GM12874 (cell line): ENCODE measurements at regions not wholly inside any gene's neighbourhood (a gene's known extent, or its start where the extent isn't known, plus 50 kb on each side); places are given as distances from the start of the nearest gene placed in this dataset.

Experiments used
- TF ChIP-seq, protein P1 (sequence below): IDR thresholded peaks from 2 replicates; pipeline ENCODE4 v1.5.1; 2011; ENCODE audit warnings: low read depth, mild to moderate bottlenecking, control low read depth, low read length, moderate library complexity; ENCODE audit not compliant: insufficient read depth

DNA sequence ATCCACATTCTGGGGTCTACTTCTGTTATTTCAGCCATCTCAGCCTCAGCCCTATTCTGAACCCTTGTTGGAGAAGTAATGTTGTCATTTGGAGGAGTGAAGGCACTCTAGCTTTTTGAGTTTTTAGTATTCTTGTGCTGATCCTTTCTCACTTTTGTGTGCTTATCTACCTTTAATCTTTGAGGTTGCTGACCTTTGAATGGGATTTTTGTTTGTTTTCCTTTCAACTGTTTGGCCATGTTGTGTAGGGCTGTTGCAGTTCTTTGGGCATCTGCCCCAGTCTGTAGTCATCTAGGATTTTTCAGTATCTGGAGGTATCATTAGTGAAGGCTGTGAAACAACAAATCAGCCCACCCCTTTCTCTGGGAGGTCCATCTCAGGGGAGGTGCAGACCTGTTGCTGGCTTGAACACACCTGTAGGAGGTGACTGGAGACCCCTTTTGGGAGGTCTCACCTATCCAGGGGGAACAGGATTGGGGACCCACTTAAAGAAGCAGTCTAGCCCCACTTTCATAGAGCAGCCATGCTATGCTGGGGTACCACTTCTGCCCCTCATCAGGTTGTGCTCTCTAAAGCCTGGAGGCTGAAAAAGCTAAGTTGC is 1391.4 kb downstream of the UQCRFS1 start:
- TF ChIP-seq, protein P1, sequence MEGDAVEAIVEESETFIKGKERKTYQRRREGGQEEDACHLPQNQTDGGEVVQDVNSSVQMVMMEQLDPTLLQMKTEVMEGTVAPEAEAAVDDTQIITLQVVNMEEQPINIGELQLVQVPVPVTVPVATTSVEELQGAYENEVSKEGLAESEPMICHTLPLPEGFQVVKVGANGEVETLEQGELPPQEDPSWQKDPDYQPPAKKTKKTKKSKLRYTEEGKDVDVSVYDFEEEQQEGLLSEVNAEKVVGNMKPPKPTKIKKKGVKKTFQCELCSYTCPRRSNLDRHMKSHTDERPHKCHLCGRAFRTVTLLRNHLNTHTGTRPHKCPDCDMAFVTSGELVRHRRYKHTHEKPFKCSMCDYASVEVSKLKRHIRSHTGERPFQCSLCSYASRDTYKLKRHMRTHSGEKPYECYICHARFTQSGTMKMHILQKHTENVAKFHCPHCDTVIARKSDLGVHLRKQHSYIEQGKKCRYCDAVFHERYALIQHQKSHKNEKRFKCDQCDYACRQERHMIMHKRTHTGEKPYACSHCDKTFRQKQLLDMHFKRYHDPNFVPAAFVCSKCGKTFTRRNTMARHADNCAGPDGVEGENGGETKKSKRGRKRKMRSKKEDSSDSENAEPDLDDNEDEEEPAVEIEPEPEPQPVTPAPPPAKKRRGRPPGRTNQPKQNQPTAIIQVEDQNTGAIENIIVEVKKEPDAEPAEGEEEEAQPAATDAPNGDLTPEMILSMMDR, result no peak

DNA sequence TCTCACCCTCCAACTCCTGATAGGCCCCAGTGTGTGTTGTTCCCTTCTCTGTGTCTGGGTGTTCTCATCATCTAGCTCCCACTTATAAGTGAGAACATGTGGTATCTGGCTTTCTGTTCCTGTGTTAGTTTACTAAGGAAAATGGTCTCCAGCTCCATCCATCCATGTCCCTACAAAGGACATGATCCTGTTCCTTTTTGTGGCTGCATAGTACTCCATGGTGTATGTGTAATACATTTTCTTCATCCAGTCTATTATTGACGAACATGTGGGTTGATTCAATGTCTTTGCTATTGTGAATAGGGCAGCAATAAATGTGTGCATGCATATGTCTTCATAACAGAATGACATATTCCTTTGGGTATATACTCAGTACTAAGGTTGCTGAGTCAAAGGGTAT is 1397.0 kb downstream of the UQCRFS1 start:
- TF ChIP-seq, protein P1, result no peak

DNA sequence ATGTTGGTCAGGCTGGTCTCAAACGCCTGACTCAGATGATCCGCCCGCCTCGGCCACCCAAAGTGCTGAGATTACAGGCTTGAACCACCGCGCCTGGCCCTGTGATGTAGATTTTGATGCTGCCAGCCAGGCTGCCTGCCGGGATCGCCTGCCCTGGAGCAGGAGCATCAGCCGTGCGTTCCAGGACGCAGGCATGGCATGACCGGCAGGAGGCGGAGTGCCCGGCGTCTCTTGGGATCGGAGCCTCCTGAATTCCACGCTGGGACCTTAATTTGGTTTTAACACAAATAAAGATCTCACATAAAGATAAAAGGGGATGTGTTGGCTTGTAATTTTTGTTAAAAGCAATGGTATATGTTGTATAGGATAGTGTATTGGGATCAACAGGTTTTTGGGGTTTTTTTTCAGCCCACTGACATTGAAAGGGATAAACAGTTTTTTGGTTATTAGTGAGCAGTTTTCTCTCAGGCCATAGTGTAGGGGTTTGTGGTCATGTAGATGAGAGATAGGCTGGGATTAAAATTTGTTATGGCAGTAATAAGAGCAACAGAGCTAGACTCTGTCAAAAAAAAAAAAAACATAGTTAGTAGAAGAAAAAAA is 1406.4 kb downstream of the UQCRFS1 start:
- TF ChIP-seq, protein P1, result no peak

DNA sequence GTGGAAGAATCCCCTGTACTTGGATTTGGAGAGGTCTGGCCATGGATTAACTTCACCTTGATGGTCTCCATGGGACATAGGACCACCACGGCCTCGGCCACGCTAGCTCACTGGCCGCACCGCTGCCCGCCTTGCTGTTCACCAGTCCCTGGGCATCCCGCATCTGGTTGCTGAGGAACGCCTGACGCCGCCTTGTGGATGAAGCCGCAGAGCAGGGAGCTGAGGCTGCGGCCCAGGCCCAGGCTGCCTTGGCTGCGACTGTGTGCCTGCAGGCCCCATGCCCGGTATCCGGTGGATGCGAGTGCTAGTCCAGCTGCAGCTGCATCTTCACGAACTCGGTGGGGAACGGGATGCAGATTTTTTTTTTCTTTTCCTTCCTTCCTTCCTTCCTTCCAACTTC is 1407.1 kb downstream of the UQCRFS1 start:
- TF ChIP-seq, protein P1, result no peak

DNA sequence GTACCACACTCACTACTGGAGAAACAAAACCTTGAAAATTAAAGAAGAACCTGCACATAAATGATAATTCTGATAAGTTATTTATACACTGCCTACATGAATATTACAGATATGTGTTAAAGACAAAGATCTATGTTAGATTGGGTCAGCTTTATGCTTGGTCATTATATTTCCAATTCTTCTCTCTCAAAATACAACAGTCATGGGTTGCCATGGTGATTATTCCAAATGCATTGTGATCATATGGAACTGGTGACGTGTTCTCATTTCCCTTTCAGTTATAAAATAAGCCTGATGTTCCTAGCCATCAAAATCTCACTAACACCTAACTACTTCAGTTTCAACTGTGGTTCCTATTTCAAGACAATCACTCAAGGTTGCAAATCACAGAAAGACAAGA is 1416.4 kb downstream of the UQCRFS1 start:
- TF ChIP-seq, protein P1, result no peak

DNA sequence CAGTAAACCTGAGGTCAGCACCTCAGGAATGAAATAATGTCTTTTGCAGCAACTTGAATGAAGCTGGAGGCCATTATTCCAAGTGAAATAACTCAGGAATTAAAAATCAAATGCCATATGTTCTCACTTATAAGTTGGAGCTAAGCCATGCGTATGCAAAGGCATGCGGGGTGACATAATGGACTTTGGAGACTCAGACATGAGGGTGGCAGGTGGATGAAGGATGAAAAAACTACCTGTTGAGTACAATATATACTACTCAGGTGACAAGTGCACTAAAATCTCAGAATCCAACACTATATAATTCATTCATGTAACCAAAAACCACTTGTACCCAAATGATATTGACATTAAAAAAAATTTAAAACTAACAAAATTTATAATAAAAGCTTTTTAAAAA is 1416.9 kb downstream of the UQCRFS1 start:
- TF ChIP-seq, protein P1, result no peak

DNA sequence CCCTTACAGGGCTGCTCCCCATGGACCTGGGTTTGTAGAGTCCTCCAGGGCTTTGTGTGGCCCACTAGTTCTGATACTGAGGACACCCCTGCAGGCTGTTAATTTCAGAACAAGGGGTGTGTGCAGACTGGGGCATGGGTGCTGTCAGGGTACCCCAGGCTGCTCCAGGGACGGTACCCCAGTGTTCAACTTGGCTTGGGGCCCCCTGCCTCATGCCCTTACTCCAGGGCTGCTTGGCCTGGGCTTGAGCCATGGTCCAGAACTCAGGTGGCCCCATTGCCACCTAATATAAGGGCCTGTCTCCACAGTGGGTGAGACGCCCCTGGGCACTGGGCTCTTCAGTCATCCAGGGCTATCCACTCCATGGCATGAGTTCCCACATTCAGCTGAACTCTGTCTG is 1417.6 kb downstream of the UQCRFS1 start:
- TF ChIP-seq, protein P1, result no peak
